ENCODE measurements at regions not wholly inside any gene's neighbourhood (a gene's known extent, or its start where the extent isn't known, plus 50 kb on each side); places are given as distances from the start of the nearest gene placed in this dataset.

DNA sequence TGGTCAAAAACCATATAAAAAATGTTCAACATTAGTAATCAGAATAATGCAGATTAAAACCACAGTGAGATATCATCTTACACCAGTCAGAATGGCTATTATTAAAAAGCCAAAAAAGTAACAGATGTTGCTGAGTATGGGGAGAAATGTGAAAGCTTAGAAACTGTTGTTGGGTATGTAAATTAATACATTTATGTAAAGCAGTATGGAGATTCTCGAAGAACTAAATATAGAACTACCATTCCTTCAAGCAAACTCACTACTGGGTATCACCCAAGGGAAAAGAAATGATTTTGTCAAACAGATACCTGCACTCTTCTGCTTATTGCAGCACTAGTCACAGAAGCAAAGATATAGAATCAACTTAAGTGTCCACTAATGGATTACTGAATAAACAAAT lies 576.4 kb upstream of the EPHA5 start:
- TF ChIP-seq, protein P1, sequence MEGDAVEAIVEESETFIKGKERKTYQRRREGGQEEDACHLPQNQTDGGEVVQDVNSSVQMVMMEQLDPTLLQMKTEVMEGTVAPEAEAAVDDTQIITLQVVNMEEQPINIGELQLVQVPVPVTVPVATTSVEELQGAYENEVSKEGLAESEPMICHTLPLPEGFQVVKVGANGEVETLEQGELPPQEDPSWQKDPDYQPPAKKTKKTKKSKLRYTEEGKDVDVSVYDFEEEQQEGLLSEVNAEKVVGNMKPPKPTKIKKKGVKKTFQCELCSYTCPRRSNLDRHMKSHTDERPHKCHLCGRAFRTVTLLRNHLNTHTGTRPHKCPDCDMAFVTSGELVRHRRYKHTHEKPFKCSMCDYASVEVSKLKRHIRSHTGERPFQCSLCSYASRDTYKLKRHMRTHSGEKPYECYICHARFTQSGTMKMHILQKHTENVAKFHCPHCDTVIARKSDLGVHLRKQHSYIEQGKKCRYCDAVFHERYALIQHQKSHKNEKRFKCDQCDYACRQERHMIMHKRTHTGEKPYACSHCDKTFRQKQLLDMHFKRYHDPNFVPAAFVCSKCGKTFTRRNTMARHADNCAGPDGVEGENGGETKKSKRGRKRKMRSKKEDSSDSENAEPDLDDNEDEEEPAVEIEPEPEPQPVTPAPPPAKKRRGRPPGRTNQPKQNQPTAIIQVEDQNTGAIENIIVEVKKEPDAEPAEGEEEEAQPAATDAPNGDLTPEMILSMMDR (IDR thresholded peaks at IDR 0.05), result no peak
- no peak for TF ChIP-seq POLR2A (IDR thresholded peaks at IDR 0.05)

All from ovary (tissue), 3 donors.